Right cardiac atrium (tissue), 5 donors: ENCODE measurements at regions not wholly inside any gene's neighbourhood (a gene's known extent, or its start where the extent isn't known, plus 50 kb on each side); places are given as distances from the start of the nearest gene placed in this dataset.
"Not testable (repeated sequence)": the region's sequence is repeated elsewhere in the genome, so short reads cannot be mapped to it uniquely, and the experiment has no call there.

Experiments
- ATAC-seq, 2 donors: fragments of 200-7000 bp; cut with Tn5 transposase; one replicate each; pipeline versions ENCODE4 v1.8.0 to v1.9.1; 2020; ENCODE audit warnings: moderate library complexity in 2 of 2, mild to moderate bottlenecking in 1 of 2
- DNase-seq, 3 donors: peaks; one replicate each; pipeline ENCODE4 v3.0.0-alpha.2; 2020
- H3K27ac ChIP-seq: one replicate; pipeline ENCODE4 v1.5.1; 2013; ENCODE audit warnings: mild to moderate bottlenecking, low read length, control low read depth, moderate library complexity
- H3K27me3 ChIP-seq: one replicate; pipeline ENCODE4 v1.6.1; 2013; ENCODE audit not compliant: control insufficient read depth, insufficient read depth
- H3K4me1 ChIP-seq: one replicate; pipeline ENCODE4 v1.6.1; 2013; ENCODE audit warnings: low read length; ENCODE audit not compliant: control insufficient read depth, insufficient read depth
- H3K4me3 ChIP-seq: one replicate; pipeline ENCODE4 v1.5.1; 2013; ENCODE audit warnings: low read length, control low read depth
- H3K9me3 ChIP-seq: one replicate; pipeline ENCODE4 v1.6.1; 2013; ENCODE audit warnings: low read length; ENCODE audit not compliant: control insufficient read depth
- WGBS: extraction: QIAGEN DNeasy Blood & Tissue Kit; methylation state at CpG from one replicate; pipeline ENCODE4 v1.1.7; 2013; 5-methylcytosine and 5-hydroxymethylcytosine counted together
- intact Hi-C, 4 donors: fragments of 100-400 bp; cut with DNase I; formaldehyde crosslinking; loops; one replicate each; pipeline versions ENCODE4 v1.11.0 to v1.14.0; 2022 to 2023
- donor health status: healthy with polysubstance abuse.
- donor health status: DM: no; HTN: yes; CAD: no.
- donor health status: DM: no; HTN: no; CAD: no.
- donor health status: DM: no; HTN: yes; CAD: no; lungs with severe emphysema.
- donor health status: DM: yes; HTN: yes; CAD: no.

DNA sequence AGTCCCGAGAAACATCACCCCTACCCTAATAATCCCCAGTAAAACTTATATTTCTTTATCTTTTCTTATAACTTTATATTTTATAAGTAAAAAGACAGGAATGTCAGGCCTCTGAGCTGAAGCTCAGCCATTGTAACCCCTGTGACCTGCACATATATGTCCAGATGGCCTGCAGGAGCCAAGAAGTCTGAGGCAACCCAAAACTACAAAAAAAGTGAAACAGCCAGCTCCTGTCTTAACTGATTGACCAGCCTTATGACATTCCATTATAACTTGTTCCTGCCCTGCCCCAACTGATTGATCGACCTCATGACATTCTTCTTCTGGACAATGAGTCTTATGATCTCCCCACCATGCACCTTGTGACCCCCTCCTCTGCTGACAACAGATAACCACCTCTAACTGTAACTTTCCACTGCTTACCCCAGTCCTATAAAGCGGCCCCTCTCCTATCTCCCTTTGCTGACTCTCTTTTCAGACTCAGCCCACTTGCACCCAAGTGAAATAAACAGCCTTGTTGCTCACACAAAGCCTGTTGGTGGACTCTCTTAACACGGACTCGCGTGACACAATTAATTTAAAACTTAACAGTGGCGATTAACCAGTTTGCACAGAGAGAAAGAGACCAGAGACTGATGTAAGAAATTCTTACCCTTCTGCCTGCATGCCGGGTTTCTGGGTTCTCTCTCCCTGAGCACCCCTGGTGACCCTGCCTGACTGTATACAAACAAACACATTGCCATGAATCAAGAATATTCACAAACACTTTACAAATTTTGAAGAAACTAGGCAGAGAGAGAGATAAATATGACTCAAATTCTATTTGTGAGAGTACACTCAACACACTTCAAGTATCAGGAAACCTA is 1109.2 kb upstream of the TMEM132C start:
- intact Hi-C loops, H3K4me3 ChIP-seq, H3K27ac ChIP-seq, H3K9me3 ChIP-seq, H3K4me1 ChIP-seq, DNase-seq, ATAC-seq, H3K27me3 ChIP-seq: not testable (repeated sequence)
- 76% methylated on average over 8 of the region's 8 CpGs for WGBS

GRCh38 chr12:127158385-127159061 is 1108.4 kb upstream of the TMEM132C start:
- intact Hi-C loops, result no loop called here
- no peaks in the 10 kb centered on the region for H3K27me3 ChIP-seq
- DNase-seq (no peak), ATAC-seq (no peak)
- H3K4me1 ChIP-seq, result no peaks in the 10 kb centered on the region
- 93% methylated on average over 4 of the region's 4 CpGs for WGBS
- no peaks in the 10 kb centered on the region for H3K9me3 ChIP-seq
- no peak overlapping the region for H3K27ac ChIP-seq
- H3K4me3 ChIP-seq, result no peak overlapping the region

- Histone ChIP-seq H3K27me3 (no peaks in the 10 kb centered on the region), H3K27ac (no peak overlapping the region), H3K4me1 (no peaks in the 10 kb centered on the region), H3K4me3 (no peak overlapping the region), H3K9me3 (no peaks in the 10 kb centered on the region)
- 82% methylated on average over 2 of the region's 2 CpGs for WGBS
- ATAC-seq (no peak), DNase-seq (no peak)
- intact Hi-C loops, result no loop called here
These were observed 1105.5 kb upstream of the TMEM132C start for GRCh38 chr12:127161466-127161865.

DNA sequence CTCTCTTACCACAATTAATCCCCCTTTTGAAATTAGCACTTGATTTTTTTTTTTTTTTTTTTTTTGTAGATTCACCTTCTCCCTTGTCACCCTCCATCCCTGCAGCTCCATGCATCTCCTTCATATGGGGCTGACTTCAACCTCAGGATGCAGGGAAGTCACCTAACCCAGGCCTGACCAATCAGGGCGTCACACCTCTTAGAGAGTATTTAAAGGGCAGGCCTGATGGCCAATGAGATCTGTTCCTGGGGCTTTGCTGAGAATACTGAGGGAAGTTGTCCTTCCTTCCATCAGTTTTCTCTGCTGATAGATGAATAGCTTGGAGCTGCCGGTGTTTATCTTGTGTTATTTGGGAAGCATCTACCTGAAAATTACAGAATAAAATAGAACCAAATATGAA is 1104.7 kb upstream of the TMEM132C start:
- DNase-seq, result no peak
- H3K4me3 ChIP-seq, result no peak overlapping the region
- WGBS, result 88% methylated on average over 2 of the region's 2 CpGs
- H3K4me1 ChIP-seq, result no peaks in the 10 kb centered on the region
- intact Hi-C loops, result no loop called here
- no peaks in the 10 kb centered on the region for H3K27me3 ChIP-seq
- no peaks in the 10 kb centered on the region for H3K9me3 ChIP-seq
- H3K27ac ChIP-seq, result no peak overlapping the region
- no peak for ATAC-seq

DNA sequence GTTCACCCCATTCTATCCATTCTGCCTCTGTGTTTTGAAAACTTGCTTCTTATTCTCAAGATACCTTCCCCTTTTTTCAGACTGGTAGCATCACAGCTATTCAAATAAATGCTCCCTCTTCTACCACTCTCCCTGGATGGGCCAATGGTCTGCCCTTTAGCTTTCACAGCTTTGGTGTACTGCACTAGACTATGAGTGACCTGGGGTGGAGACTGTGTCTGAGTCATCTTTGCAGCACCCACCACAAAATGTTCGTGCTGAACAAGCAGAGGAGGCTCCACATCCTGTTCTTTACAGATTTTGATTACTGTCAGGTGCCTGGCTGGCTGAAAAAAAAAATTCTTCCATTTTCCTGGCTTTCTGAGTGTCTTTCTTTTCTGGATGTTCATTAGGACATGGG is 1104.1 kb upstream of the TMEM132C start:
- Histone ChIP-seq H3K4me3 (no peak overlapping the region), H3K27ac (no peak overlapping the region), H3K4me1 (no peaks in the 10 kb centered on the region), H3K27me3 (no peaks in the 10 kb centered on the region), H3K9me3 (no peaks in the 10 kb centered on the region)
- intact Hi-C loops, result no loop called here
- WGBS, result 24% methylated on average over 1 of the region's 1 CpG
- DNase-seq, result no peak
- peak in 1 of 2 donors; percentile 45 for ATAC-seq

GRCh38 chr12:127165567-127166392 is 1101.2 kb upstream of the TMEM132C start:
- H3K4me1 ChIP-seq, result no peaks in the 10 kb centered on the region
- intact Hi-C loops, result no loop called here
- 8% methylated on average over 69 of the region's 69 CpGs for WGBS
- no peaks in the 10 kb centered on the region for H3K27me3 ChIP-seq
- peak; percentile 99 to 100 for ATAC-seq
- H3K27ac ChIP-seq, result peak overlapping the region; percentile 43
- peak; percentile 91 to 96 (median 94) for DNase-seq
- no peaks in the 10 kb centered on the region for H3K9me3 ChIP-seq
- peak overlapping the region; percentile 41 for H3K4me3 ChIP-seq

- Histone ChIP-seq H3K9me3 (no peaks in the 10 kb centered on the region), H3K4me1 (no peaks in the 10 kb centered on the region), H3K4me3 (no peak overlapping the region), H3K27ac (no peak overlapping the region), H3K27me3 (no peaks in the 10 kb centered on the region)
- 76% methylated on average over 15 of the region's 15 CpGs for WGBS
- DNase-seq (no peak), ATAC-seq (no peak)
- intact Hi-C loops, result no loop called here
These were observed 1097.4 kb upstream of the TMEM132C start for GRCh38 chr12:127169321-127170181.

- H3K27ac ChIP-seq, result no peak overlapping the region
- WGBS, result 64% methylated on average over 7 of the region's 7 CpGs
- intact Hi-C loops, result no loop called here
- H3K9me3 ChIP-seq, result no peaks in the 10 kb centered on the region
- H3K4me3 ChIP-seq, result no peak overlapping the region
- H3K4me1 ChIP-seq, result no peaks in the 10 kb centered on the region
- H3K27me3 ChIP-seq, result no peaks in the 10 kb centered on the region
- ATAC-seq (no peak), DNase-seq (no peak)
These were observed 1096.5 kb upstream of the TMEM132C start for GRCh38 chr12:127170226-127171180.

- ATAC-seq (no peak), DNase-seq (no peak)
- H3K27me3 ChIP-seq, result no peaks in the 10 kb centered on the region
- no peak overlapping the region for H3K27ac ChIP-seq
- no peaks in the 10 kb centered on the region for H3K4me1 ChIP-seq
- intact Hi-C loops, result no loop called here
- 88% methylated on average over 4 of the region's 4 CpGs for WGBS
- no peak overlapping the region for H3K4me3 ChIP-seq
- H3K9me3 ChIP-seq, result peaks cover 2% of the 10 kb centered on the region
These were observed 1094.1 kb upstream of the TMEM132C start for GRCh38 chr12:127172861-127173260.
